ENCODE measurements at regions not wholly inside any gene's neighbourhood (a gene's known extent, or its start where the extent isn't known, plus 50 kb on each side); places are given as distances from the start of the nearest gene placed in this dataset.
"Not testable (repeated sequence)": the region's sequence is repeated elsewhere in the genome, so short reads cannot be mapped to it uniquely, and the experiment has no call there.

- DNase-seq (ENCODE audit: low read depth in 2 of 2), result no peak
These were observed 718.8 kb downstream of the BRINP1 start for GRCh38 chr9:118650417-118650816.

GRCh38 chr9:118651511-118651910 lies 717.7 kb downstream of the BRINP1 start:
- DNase-seq (ENCODE audit: low read depth in 2 of 2), result no peak

GRCh38 chr9:118652258-118652657 lies 717.0 kb downstream of the BRINP1 start:
- no peak for DNase-seq (ENCODE audit: low read depth in 2 of 2)

- DNase-seq (ENCODE audit: low read depth in 2 of 2), result no peak
These were observed 716.3 kb downstream of the BRINP1 start for GRCh38 chr9:118652912-118653311.

GRCh38 chr9:118659011-118659410 lies 710.2 kb downstream of the BRINP1 start:
- no peak for DNase-seq (ENCODE audit: low read depth in 2 of 2)

- no peak for DNase-seq (ENCODE audit: low read depth in 2 of 2)
These were observed 703.9 kb downstream of the BRINP1 start for GRCh38 chr9:118665226-118665919.

GRCh38 chr9:118670011-118670953 lies 699.0 kb downstream of the BRINP1 start:
- DNase-seq (ENCODE audit: low read depth in 2 of 2), result no peak

GRCh38 chr9:118674942-118675341 lies 694.3 kb downstream of the BRINP1 start:
- no peak for DNase-seq (ENCODE audit: low read depth in 2 of 2)

GRCh38 chr9:118677936-118678653 lies 691.1 kb downstream of the BRINP1 start:
- DNase-seq (ENCODE audit: low read depth in 2 of 2), result not testable (repeated sequence)

GRCh38 chr9:118686959-118687358 lies 682.3 kb downstream of the BRINP1 start:
- no peak for DNase-seq (ENCODE audit: low read depth in 2 of 2)

GRCh38 chr9:118689280-118689679 lies 680.0 kb downstream of the BRINP1 start:
- DNase-seq (ENCODE audit: low read depth in 2 of 2), result no peak

GRCh38 chr9:118692613-118693012 lies 676.6 kb downstream of the BRINP1 start:
- DNase-seq (ENCODE audit: low read depth in 2 of 2), result no peak

GRCh38 chr9:118693645-118694044 lies 675.6 kb downstream of the BRINP1 start:
- no peak for DNase-seq (ENCODE audit: low read depth in 2 of 2)

GRCh38 chr9:118695249-118695648 lies 674.0 kb downstream of the BRINP1 start:
- DNase-seq (ENCODE audit: low read depth in 2 of 2), result not testable (repeated sequence)

- DNase-seq (ENCODE audit: low read depth in 2 of 2), result no peak
These were observed 667.2 kb downstream of the BRINP1 start for GRCh38 chr9:118701985-118702384.

GRCh38 chr9:118711843-118712242 lies 657.4 kb downstream of the BRINP1 start:
- DNase-seq (ENCODE audit: low read depth in 2 of 2), result no peak

- no peak for DNase-seq (ENCODE audit: low read depth in 2 of 2)
These were observed 648.0 kb downstream of the BRINP1 start for GRCh38 chr9:118721276-118721675.

- no peak for DNase-seq (ENCODE audit: low read depth in 2 of 2)
These were observed 647.3 kb downstream of the BRINP1 start for GRCh38 chr9:118721923-118722322.

GRCh38 chr9:118729981-118730380 lies 639.3 kb downstream of the BRINP1 start:
- no peak for DNase-seq (ENCODE audit: low read depth in 2 of 2)

GRCh38 chr9:118732998-118733397 lies 636.2 kb downstream of the BRINP1 start:
- DNase-seq (ENCODE audit: low read depth in 2 of 2), result no peak

- DNase-seq (ENCODE audit: low read depth in 2 of 2), result no peak
These were observed 634.5 kb downstream of the BRINP1 start for GRCh38 chr9:118734696-118735095.

- DNase-seq (ENCODE audit: low read depth in 2 of 2), result no peak
These were observed 632.8 kb downstream of the BRINP1 start for GRCh38 chr9:118736406-118736805.

Measured in stimulated activated CD8-positive, alpha-beta memory T cell treated with anti-CD3 and anti-CD28 coated beads, Interleukin-7, amount 100 ng/mL, for 4 hours (primary cell).